Fibroblast of lung (primary cell): ENCODE measurements at regions not wholly inside any gene's neighbourhood (a gene's known extent, or its start where the extent isn't known, plus 50 kb on each side); places are given as distances from the start of the nearest gene placed in this dataset.

Experiments
- EZH2 ChIP-seq: IDR thresholded peaks from 2 replicates; pipeline ENCODE4 v1.5.1; 2012; ENCODE audit warnings: low read length, control low read depth, mild to moderate bottlenecking; ENCODE audit errors: missing control alignments
- TF ChIP-seq, protein P1 (sequence below), 2 donors: IDR thresholded peaks in 1 of 2; conservative IDR thresholded peaks in 1 of 2; 1 replicate in 1 of 2; 2 replicates in 1 of 2; pipeline ENCODE4 v1.5.1; 2011 to 2012; ENCODE audit warnings: low read length in 2 of 2, control low read depth in 1 of 2, inconsistent platforms in 1 of 2, low read depth in 1 of 2, mild to moderate bottlenecking in 1 of 2

DNA sequence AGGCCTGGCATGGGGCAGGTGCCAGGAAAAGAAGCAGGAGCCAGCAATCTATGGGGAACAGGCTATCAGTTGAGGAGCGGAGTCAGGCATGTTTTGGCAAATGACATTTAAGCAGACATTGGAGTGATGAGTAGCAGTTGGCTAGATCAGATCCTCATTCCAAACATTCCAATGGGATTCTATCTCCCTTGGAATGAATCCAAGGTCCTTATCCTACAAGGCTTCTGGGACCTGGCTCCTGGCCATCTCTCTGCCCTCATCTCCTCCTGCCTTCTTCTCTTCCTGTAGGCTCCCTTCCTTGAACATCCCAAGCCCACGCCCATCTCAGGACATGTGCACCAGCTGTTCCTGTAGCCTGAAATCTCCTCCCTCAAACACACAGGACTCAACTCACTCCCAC is 1074.5 kb downstream of the TBC1D22A start:
- TF ChIP-seq EZH2, result no peak
- TF ChIP-seq, protein P1, sequence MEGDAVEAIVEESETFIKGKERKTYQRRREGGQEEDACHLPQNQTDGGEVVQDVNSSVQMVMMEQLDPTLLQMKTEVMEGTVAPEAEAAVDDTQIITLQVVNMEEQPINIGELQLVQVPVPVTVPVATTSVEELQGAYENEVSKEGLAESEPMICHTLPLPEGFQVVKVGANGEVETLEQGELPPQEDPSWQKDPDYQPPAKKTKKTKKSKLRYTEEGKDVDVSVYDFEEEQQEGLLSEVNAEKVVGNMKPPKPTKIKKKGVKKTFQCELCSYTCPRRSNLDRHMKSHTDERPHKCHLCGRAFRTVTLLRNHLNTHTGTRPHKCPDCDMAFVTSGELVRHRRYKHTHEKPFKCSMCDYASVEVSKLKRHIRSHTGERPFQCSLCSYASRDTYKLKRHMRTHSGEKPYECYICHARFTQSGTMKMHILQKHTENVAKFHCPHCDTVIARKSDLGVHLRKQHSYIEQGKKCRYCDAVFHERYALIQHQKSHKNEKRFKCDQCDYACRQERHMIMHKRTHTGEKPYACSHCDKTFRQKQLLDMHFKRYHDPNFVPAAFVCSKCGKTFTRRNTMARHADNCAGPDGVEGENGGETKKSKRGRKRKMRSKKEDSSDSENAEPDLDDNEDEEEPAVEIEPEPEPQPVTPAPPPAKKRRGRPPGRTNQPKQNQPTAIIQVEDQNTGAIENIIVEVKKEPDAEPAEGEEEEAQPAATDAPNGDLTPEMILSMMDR (conservative IDR thresholded peaks at IDR 0.05 in 1 of 2, IDR thresholded peaks at IDR 0.05 in 1 of 2; ENCODE audit: low read depth in 1 of 2, low read length in 2 of 2), result no peak
